CD8-positive, alpha-beta memory T cell (primary cell): ENCODE measurements at regions not wholly inside any gene's neighbourhood (a gene's known extent, or its start where the extent isn't known, plus 50 kb on each side); places are given as distances from the start of the nearest gene placed in this dataset.

Experiments used
- CTCF ChIA-PET: fragments of 350-600 bp; sonication (Branson Sonifier 250); formaldehyde crosslinking; loops from one replicate; lab custom pipeline; 2021; ENCODE audit warnings: antibody characterized with exemption; lab: Charles Lee
- POLR2A ChIA-PET: fragments of 350-600 bp; sonication (Branson Sonifier 250); formaldehyde crosslinking; loops from one replicate; lab custom pipeline; 2021; ENCODE audit warnings: antibody characterized with exemption; lab: Charles Lee
- DNase-seq, 5 donors: peaks; one replicate each; pipeline versions ENCODE4 v3.0.0 to v3.0.0-alpha.2; 2020 to 2022; ENCODE audit warnings: mixed read lengths in 1 of 5
- H3K27ac ChIP-seq: one replicate; pipeline ENCODE4 v1.7.0; 2013; ENCODE audit warnings: low read depth, mild to moderate bottlenecking, low read length, moderate library complexity
- H3K27me3 ChIP-seq: 2 replicates; pipeline ENCODE4 v1.7.0; 2013; ENCODE audit warnings: low read length, mild to moderate bottlenecking; ENCODE audit not compliant: insufficient read depth, poor library complexity, severe bottlenecking
- H3K36me3 ChIP-seq: 2 replicates; pipeline ENCODE4 v1.7.0; 2013; ENCODE audit warnings: mild to moderate bottlenecking, low read length, moderate library complexity; ENCODE audit not compliant: insufficient read depth
- H3K4me1 ChIP-seq: 2 replicates; pipeline ENCODE4 v1.7.0; 2013; ENCODE audit warnings: mild to moderate bottlenecking, low read length, moderate library complexity; ENCODE audit not compliant: insufficient read depth
- H3K4me3 ChIP-seq: 2 replicates; pipeline ENCODE4 v1.7.0; 2013; ENCODE audit warnings: mild to moderate bottlenecking, low read length
- H3K9me3 ChIP-seq: 2 replicates; pipeline ENCODE4 v1.7.0; 2013; ENCODE audit warnings: mild to moderate bottlenecking, low read length
- H3K27ac Mint-ChIP-seq, 8 donors: one replicate each; pipeline ENCODE4 v1.8.0; 2020 to 2021; ENCODE audit warnings: mixed read lengths in 8 of 8, mild to moderate bottlenecking in 6 of 8, inconsistent platforms in 3 of 8, moderate library complexity in 3 of 8
- H3K27me3 Mint-ChIP-seq, 2 donors: one replicate each; pipeline ENCODE4 v1.8.0; 2020 to 2021; ENCODE audit warnings: mixed read lengths in 2 of 2, mild to moderate bottlenecking in 1 of 2, moderate library complexity in 1 of 2
- H3K36me3 Mint-ChIP-seq, 3 donors: one replicate each; pipeline ENCODE4 v1.8.0; 2020 to 2021; ENCODE audit warnings: mixed read lengths in 3 of 3, inconsistent platforms in 1 of 3, mild to moderate bottlenecking in 1 of 3
- H3K4me1 Mint-ChIP-seq, 3 donors: one replicate each; pipeline ENCODE4 v1.8.0; 2020 to 2021; ENCODE audit warnings: mixed read lengths in 3 of 3, inconsistent platforms in 1 of 3, mild to moderate bottlenecking in 1 of 3
- H3K4me3 Mint-ChIP-seq, 7 donors: one replicate each; pipeline ENCODE4 v1.8.0; 2020 to 2021; ENCODE audit warnings: mixed read lengths in 7 of 7, mild to moderate bottlenecking in 6 of 7, moderate library complexity in 4 of 7, inconsistent platforms in 2 of 7
- H3K9me3 Mint-ChIP-seq, 5 donors: one replicate each; pipeline ENCODE4 v1.8.0; 2020 to 2022; ENCODE audit warnings: mixed read lengths in 5 of 5, mild to moderate bottlenecking in 3 of 5, moderate library complexity in 2 of 5, inconsistent platforms in 1 of 5

DNA sequence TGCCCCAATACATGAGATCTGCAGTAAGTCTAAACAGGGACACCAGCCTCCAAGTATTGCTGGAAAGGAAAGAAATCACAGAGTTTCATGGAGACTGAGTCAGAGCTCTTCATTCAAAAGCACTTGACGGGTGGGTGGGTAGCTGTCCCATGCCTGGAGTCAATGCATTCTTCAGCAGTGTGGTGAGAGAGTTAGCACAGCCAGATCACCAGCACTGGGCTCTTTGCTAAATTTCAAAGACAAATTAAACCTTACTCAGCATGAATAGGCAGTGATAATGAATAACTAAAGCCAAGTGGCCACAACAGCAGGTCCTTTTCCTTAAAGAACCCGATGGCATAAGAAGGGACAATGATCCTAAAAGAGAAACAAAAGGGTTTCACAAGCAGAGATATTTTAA, 192.4 kb downstream of the ACTL7B start:
- DNase-seq, result no peak
- no peak overlapping the region for H3K4me3 Mint-ChIP-seq
- no peaks in the 10 kb centered on the region for H3K4me1 Mint-ChIP-seq
- peaks cover 9 to 30% (median 13%) of the 10 kb centered on the region in 5 donors for H3K9me3 Mint-ChIP-seq
- ChIA-PET POLR2A (no interaction called here), CTCF (no interaction called here)
- H3K4me3 ChIP-seq, result no peak overlapping the region
- H3K4me1 ChIP-seq, result no peaks in the 10 kb centered on the region
- H3K27ac ChIP-seq, result no peak overlapping the region
- no peaks in the 10 kb centered on the region for H3K36me3 Mint-ChIP-seq
- no peaks in the 10 kb centered on the region for H3K27me3 ChIP-seq
- H3K36me3 ChIP-seq, result no peaks in the 10 kb centered on the region
- H3K9me3 ChIP-seq, result no peaks in the 10 kb centered on the region
- no peak overlapping the region for H3K27ac Mint-ChIP-seq
- H3K27me3 Mint-ChIP-seq, result no peaks in the 10 kb centered on the region

DNA sequence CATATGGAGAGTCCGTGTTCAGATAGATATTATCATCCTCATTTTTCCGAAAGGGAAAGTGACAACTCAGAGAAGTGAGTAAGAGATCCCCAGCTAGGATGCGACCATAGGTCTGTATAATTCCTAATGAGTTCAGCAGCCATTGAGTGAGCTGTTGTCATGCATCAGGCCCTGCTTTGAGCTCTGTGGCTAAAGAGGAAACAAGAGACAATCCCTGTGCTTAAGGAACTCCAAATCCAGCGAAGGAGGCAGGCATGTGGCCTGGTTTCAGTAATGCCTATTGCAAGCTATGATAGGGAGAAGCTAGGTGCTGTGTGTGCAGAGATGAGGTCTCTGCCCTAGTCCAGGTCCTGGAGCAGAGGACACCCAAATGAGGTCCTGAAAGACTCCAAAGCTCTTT, 192.8 kb downstream of the ACTL7B start:
- ChIA-PET CTCF (no interaction called here), POLR2A (no interaction called here)
- Mint-ChIP-seq H3K4me3 (no peak overlapping the region), H3K4me1 (no peaks in the 10 kb centered on the region), H3K27ac (no peak overlapping the region), H3K36me3 (no peaks in the 10 kb centered on the region), H3K27me3 (no peaks in the 10 kb centered on the region), H3K9me3 (peaks cover 9 to 31% (median 14%) of the 10 kb centered on the region in 5 donors)
- H3K4me1 ChIP-seq, result no peaks in the 10 kb centered on the region
- H3K9me3 ChIP-seq, result no peaks in the 10 kb centered on the region
- no peak overlapping the region for H3K27ac ChIP-seq
- no peaks in the 10 kb centered on the region for H3K27me3 ChIP-seq
- DNase-seq, result no peak
- H3K36me3 ChIP-seq, result no peaks in the 10 kb centered on the region
- no peak overlapping the region for H3K4me3 ChIP-seq

DNA sequence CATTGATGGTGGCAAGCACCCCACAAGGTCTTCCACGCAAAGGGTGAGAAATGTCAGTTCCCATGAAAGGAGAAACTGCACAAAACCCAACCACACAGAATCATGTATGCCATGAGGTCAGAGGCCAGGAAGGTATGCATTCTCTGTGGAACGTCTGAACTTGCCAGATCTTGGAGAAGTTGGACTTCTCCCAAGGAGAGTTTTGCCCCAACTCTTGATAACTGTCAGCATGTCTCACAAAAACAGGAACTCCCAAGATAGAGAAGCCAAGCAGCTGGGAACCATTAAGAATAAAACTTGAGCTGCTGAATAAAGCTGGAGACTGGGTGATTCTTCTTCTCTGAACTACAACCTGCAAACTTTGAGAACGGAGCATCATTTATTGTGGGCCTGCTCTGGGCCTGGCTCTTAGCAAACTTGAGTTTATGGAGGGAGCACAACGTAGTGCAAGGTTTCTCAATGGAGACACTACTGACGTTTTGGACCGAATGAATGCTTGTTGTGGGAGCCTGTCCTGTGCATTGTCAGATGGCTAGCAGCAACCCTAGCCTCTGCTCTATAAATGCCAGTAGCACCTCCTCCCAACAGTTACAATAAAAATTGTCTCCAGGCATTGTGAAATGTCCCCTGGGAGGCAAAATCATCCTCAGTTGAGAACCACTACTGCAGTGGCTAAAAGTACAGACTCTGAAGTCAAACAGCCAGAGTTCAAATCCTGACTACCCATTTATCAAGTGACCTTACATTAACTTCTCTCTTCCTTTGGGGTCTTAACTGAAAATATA, 193.5 kb downstream of the ACTL7B start:
- Histone ChIP-seq H3K4me3 (no peak overlapping the region), H3K4me1 (no peaks in the 10 kb centered on the region), H3K27ac (no peak overlapping the region), H3K36me3 (no peaks in the 10 kb centered on the region), H3K27me3 (no peaks in the 10 kb centered on the region), H3K9me3 (no peaks in the 10 kb centered on the region)
- no peak overlapping the region for H3K4me3 Mint-ChIP-seq
- H3K36me3 Mint-ChIP-seq, result no peaks in the 10 kb centered on the region
- no peak for DNase-seq
- no peaks in the 10 kb centered on the region for H3K27me3 Mint-ChIP-seq
- H3K27ac Mint-ChIP-seq, result no peak overlapping the region
- ChIA-PET POLR2A (no interaction called here), CTCF (no interaction called here)
- H3K4me1 Mint-ChIP-seq, result no peaks in the 10 kb centered on the region
- H3K9me3 Mint-ChIP-seq, result peaks cover 9 to 31% (median 14%) of the 10 kb centered on the region in 5 donors

DNA sequence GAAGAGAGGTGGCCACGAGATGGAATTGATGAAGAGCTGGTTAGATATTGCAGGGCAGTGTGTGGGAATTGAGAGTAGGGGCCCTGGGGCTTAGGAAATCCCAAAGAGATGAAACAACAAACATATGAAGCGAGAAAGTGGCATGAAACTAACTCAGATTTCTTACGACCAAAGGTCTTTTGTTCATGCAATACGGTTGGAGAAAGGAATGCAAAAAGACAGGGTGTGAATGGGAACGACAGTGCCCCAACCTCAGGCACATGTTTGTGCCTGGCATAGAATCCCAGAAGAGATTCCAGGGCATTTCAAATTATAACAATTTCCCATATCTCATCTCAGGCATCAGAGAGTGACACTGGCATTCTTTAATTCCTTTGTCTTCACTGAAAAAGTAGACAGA, 199.2 kb downstream of the ACTL7B start:
- ChIA-PET POLR2A (no interaction called here), CTCF (no interaction called here)
- Histone ChIP-seq H3K36me3 (no peaks in the 10 kb centered on the region), H3K9me3 (no peaks in the 10 kb centered on the region), H3K27ac (no peak overlapping the region), H3K27me3 (no peaks in the 10 kb centered on the region), H3K4me3 (no peak overlapping the region), H3K4me1 (no peaks in the 10 kb centered on the region)
- Mint-ChIP-seq H3K36me3 (no peaks in the 10 kb centered on the region), H3K27me3 (peaks cover 0 to 3% of the 10 kb centered on the region in 2 donors), H3K27ac (no peak overlapping the region), H3K9me3 (peaks cover 9 to 26% (median 19%) of the 10 kb centered on the region in 5 donors), H3K4me1 (no peaks in the 10 kb centered on the region), H3K4me3 (no peak overlapping the region)
- no peak for DNase-seq

DNA sequence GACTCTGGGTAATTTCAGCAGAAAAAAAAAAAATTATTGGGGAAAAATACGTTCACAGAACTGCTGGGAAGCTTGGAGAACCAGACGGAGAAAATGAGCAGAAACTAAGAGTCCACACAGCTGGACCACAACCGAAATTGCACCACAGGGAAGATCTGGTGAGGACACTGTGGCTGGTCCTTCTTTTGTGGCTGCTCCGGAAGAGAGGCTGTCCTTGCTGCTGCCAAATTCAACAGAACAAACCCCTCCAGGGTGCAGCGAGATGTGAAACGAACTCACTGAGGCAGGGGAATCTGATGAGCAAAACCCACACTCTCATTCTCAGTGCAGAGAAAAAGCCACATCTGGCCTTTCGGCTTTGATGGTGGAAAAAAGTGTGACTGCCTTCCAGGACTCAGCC, 200.0 kb downstream of the ACTL7B start:
- no peaks in the 10 kb centered on the region for H3K27me3 ChIP-seq
- H3K4me1 ChIP-seq, result no peaks in the 10 kb centered on the region
- H3K36me3 ChIP-seq, result no peaks in the 10 kb centered on the region
- CTCF ChIA-PET, result no interaction called here
- Mint-ChIP-seq H3K36me3 (no peaks in the 10 kb centered on the region), H3K4me3 (no peak overlapping the region), H3K27ac (peak overlapping the region in 1 of 8 donors; percentile 67), H3K4me1 (no peaks in the 10 kb centered on the region), H3K27me3 (peaks cover 0 to 3% of the 10 kb centered on the region in 2 donors), H3K9me3 (peaks cover 9 to 22% (median 19%) of the 10 kb centered on the region in 5 donors)
- H3K9me3 ChIP-seq, result no peaks in the 10 kb centered on the region
- POLR2A ChIA-PET, result no interaction called here
- DNase-seq, result no peak
- no peak overlapping the region for H3K27ac ChIP-seq
- H3K4me3 ChIP-seq, result no peak overlapping the region

DNA sequence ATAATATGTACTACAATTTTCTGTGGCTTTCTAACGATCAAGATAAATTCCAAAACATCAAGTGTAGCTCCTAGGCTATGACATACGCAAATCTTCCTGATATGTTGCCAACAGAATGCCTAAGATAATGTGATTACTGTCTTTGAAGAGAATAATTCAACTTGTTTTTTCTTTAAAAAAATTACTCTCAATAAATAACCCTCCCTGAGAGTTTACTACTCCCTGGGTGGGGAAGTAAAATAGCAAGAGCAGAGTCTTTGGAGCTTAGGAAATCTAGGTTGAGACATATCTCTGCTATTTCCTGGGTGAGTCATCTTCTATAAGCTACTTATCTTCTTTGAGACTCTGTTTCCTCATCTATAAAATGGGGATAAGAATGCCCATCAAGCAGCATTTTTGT, 201.2 kb downstream of the ACTL7B start:
- no peak for DNase-seq
- CTCF ChIA-PET, result no interaction called here
- Histone ChIP-seq H3K9me3 (no peaks in the 10 kb centered on the region), H3K27ac (no peak overlapping the region), H3K4me3 (no peak overlapping the region), H3K27me3 (no peaks in the 10 kb centered on the region), H3K36me3 (no peaks in the 10 kb centered on the region), H3K4me1 (no peaks in the 10 kb centered on the region)
- POLR2A ChIA-PET, result no interaction called here
- peaks cover 0 to 3% of the 10 kb centered on the region in 2 donors for H3K27me3 Mint-ChIP-seq
- no peak overlapping the region for H3K27ac Mint-ChIP-seq
- no peaks in the 10 kb centered on the region for H3K4me1 Mint-ChIP-seq
- H3K4me3 Mint-ChIP-seq, result no peak overlapping the region
- no peaks in the 10 kb centered on the region for H3K36me3 Mint-ChIP-seq
- H3K9me3 Mint-ChIP-seq, result peaks cover 9 to 15% (median 10%) of the 10 kb centered on the region in 5 donors

DNA sequence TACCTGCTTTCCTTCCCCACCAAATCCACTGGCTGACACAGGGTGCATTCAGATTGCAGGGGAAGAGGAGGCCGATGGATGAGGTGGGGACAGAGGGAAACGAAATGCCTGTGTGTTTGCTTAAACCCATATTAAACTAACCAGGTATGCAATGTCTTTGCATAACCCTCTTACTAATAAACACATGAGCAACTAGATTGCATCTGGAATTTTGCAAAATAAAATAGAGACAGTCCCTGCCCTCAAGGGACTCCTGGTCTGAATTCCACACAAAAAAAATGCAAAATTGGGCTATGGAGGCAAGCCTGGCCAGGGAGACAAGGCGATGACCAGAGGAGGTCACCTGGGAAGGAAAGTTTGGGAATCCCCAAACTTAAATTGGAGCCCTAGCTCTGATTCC, 202.9 kb downstream of the ACTL7B start:
- Mint-ChIP-seq H3K27ac (no peak overlapping the region), H3K36me3 (no peaks in the 10 kb centered on the region), H3K4me3 (no peak overlapping the region), H3K27me3 (peaks cover 0 to 3% of the 10 kb centered on the region in 2 donors), H3K9me3 (peaks cover 0 to 7% (median 0%) of the 10 kb centered on the region in 5 donors), H3K4me1 (no peaks in the 10 kb centered on the region)
- Histone ChIP-seq H3K36me3 (no peaks in the 10 kb centered on the region), H3K9me3 (no peaks in the 10 kb centered on the region), H3K27me3 (no peaks in the 10 kb centered on the region), H3K4me1 (no peaks in the 10 kb centered on the region), H3K4me3 (no peak overlapping the region), H3K27ac (no peak overlapping the region)
- ChIA-PET POLR2A (no interaction called here), CTCF (no interaction called here)
- DNase-seq, result no peak

DNA sequence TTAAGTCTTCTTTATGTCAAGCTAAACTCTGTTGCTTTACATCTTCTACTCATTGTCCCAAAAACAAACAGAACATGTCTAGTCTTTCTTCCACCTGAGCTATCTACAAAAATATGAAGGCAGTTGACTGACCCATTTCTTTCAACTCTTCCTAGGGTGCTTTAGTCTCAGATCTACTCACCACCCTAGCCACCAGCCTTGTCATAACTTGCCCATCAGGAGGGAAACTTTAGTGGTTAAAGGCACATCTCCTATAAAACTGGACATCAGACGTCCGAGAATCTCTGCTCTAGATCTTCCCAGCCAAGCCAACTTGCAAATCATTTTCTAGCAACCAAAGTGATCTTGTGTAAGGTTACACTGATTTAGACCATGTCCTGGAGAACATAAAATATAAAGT, 205.0 kb downstream of the ACTL7B start:
- ChIA-PET CTCF (interaction anchor here (1.2 kb wide), 1 partner anchor 8 kb away, joined by 3 read pairs; no protein-coding TSS in a partner anchor), POLR2A (no interaction called here)
- no peak overlapping the region for H3K27ac Mint-ChIP-seq
- H3K36me3 Mint-ChIP-seq, result no peaks in the 10 kb centered on the region
- H3K36me3 ChIP-seq, result no peaks in the 10 kb centered on the region
- H3K9me3 Mint-ChIP-seq, result peaks cover 0 to 7% (median 0%) of the 10 kb centered on the region in 5 donors
- no peak for DNase-seq
- no peaks in the 10 kb centered on the region for H3K4me1 ChIP-seq
- H3K4me3 Mint-ChIP-seq, result no peak overlapping the region
- H3K27me3 Mint-ChIP-seq, result no peaks in the 10 kb centered on the region
- no peaks in the 10 kb centered on the region for H3K4me1 Mint-ChIP-seq
- no peak overlapping the region for H3K27ac ChIP-seq
- H3K4me3 ChIP-seq, result no peak overlapping the region
- H3K27me3 ChIP-seq, result no peaks in the 10 kb centered on the region
- no peaks in the 10 kb centered on the region for H3K9me3 ChIP-seq
